CD14-positive monocyte (primary cell): ENCODE measurements at regions not wholly inside any gene's neighbourhood (a gene's known extent, or its start where the extent isn't known, plus 50 kb on each side); places are given as distances from the start of the nearest gene placed in this dataset.

ENCODE experiments used
- DNase-seq, 3 donors: peaks; one replicate each; pipeline ENCODE4 v3.0.0-alpha.2; 2011 to 2022
- H2AFZ ChIP-seq: 2 replicates; pipeline ENCODE4 v1.6.0; 2012; ENCODE audit warnings: mild to moderate bottlenecking, low read depth, low read length, inconsistent platforms; ENCODE audit not compliant: insufficient read depth, poor library complexity, severe bottlenecking
- H3K27ac ChIP-seq, 2 donors: 1 replicate in 1 of 2; 2 replicates in 1 of 2; pipeline ENCODE4 v1.5.1; 2012 to 2013; ENCODE audit warnings: low read length in 2 of 2, control low read depth in 1 of 2, inconsistent platforms in 1 of 2, low read depth in 1 of 2, mild to moderate bottlenecking in 1 of 2
- H3K27me3 ChIP-seq, 2 donors: one replicate each; pipeline versions ENCODE4 v1.6.0 to v1.6.1; 2011 to 2013; ENCODE audit warnings: low read length in 2 of 2; ENCODE audit not compliant: control insufficient read depth in 2 of 2, insufficient read depth in 2 of 2
- H3K36me3 ChIP-seq, 2 donors: replicated peaks in 1 of 2; 1 replicate in 1 of 2; 2 replicates in 1 of 2; pipeline versions ENCODE4 v1.5.1 to v1.6.1; 2012 to 2013; ENCODE audit warnings: low read length in 2 of 2, control low read depth in 1 of 2, inconsistent platforms in 1 of 2, mild to moderate bottlenecking in 1 of 2; ENCODE audit not compliant: insufficient read depth in 2 of 2, control insufficient read depth in 1 of 2
- H3K4me1 ChIP-seq, 2 donors: 1 replicate in 1 of 2; 2 replicates in 1 of 2; pipeline versions ENCODE4 v1.5.1 to v1.6.1; 2012 to 2013; ENCODE audit warnings: low read length in 2 of 2, control low read depth in 1 of 2, inconsistent platforms in 1 of 2, mild to moderate bottlenecking in 1 of 2, moderate library complexity in 1 of 2; ENCODE audit not compliant: insufficient read depth in 2 of 2, control insufficient read depth in 1 of 2
- H3K4me2 ChIP-seq: replicated peaks from 2 replicates; pipeline ENCODE3; 2012; ENCODE audit warnings: low read length, moderate library complexity, mild to moderate bottlenecking; ENCODE audit not compliant: poor library complexity, severe bottlenecking; ENCODE audit errors: extremely low read depth
- H3K4me3 ChIP-seq, 3 experiments: fragments of 200-600 bp in 1 of 3; sonication (generic) in 1 of 3; replicated peaks in 1 of 3; 1 replicate in 2 of 3; 2 replicates in 1 of 3; pipeline ENCODE4 v1.5.1; 2011 to 2013; ENCODE audit warnings: low read length in 3 of 3, mild to moderate bottlenecking in 3 of 3, control low read depth in 2 of 3, low read depth in 2 of 3, inconsistent platforms in 1 of 3, moderate library complexity in 1 of 3
- H3K79me2 ChIP-seq: 2 replicates; pipeline ENCODE4 v1.6.0; 2012; ENCODE audit warnings: mild to moderate bottlenecking, control low read depth, inconsistent platforms, low read length, moderate library complexity; ENCODE audit not compliant: insufficient read depth
- H3K9ac ChIP-seq: 2 replicates; pipeline ENCODE4 v1.6.0; 2017; ENCODE audit warnings: low read length, mild to moderate bottlenecking; ENCODE audit not compliant: insufficient read depth, poor library complexity, severe bottlenecking
- H3K9me3 ChIP-seq, 2 donors: replicated peaks in 1 of 2; 1 replicate in 1 of 2; 2 replicates in 1 of 2; pipeline versions ENCODE4 v1.5.1 to v1.6.1; 2012 to 2013; ENCODE audit warnings: low read length in 2 of 2, control low read depth in 1 of 2; ENCODE audit not compliant: control insufficient read depth in 1 of 2, insufficient read depth in 1 of 2
- H4K20me1 ChIP-seq: 2 replicates; pipeline ENCODE4 v1.6.0; 2012; ENCODE audit warnings: mild to moderate bottlenecking, low read length, control low read depth, moderate library complexity; ENCODE audit not compliant: insufficient read depth
- H3K27ac Mint-ChIP-seq, 7 donors: one replicate each; pipeline ENCODE4 v1.8.0; 2020; ENCODE audit warnings: mild to moderate bottlenecking in 7 of 7, mixed read lengths in 7 of 7, moderate library complexity in 6 of 7, inconsistent platforms in 2 of 7
- H3K27me3 Mint-ChIP-seq, 3 donors: one replicate each; pipeline ENCODE4 v1.8.0; 2021 to 2022; ENCODE audit warnings: low read depth in 3 of 3, mild to moderate bottlenecking in 3 of 3, mixed read lengths in 3 of 3, moderate library complexity in 3 of 3, inconsistent platforms in 1 of 3
- H3K36me3 Mint-ChIP-seq, 2 donors: one replicate each; pipeline ENCODE4 v1.8.0; 2020; ENCODE audit warnings: mixed read lengths in 2 of 2, inconsistent platforms in 1 of 2, mild to moderate bottlenecking in 1 of 2
- H3K4me1 Mint-ChIP-seq: one replicate; pipeline ENCODE4 v1.8.0; 2020; ENCODE audit warnings: mild to moderate bottlenecking, mixed read lengths
- H3K4me3 Mint-ChIP-seq, 2 donors: one replicate each; pipeline ENCODE4 v1.8.0; 2020; ENCODE audit warnings: mild to moderate bottlenecking in 2 of 2, mixed read lengths in 2 of 2, moderate library complexity in 1 of 2
- H3K9me3 Mint-ChIP-seq, 7 donors: one replicate each; pipeline ENCODE4 v1.8.0; 2020 to 2022; ENCODE audit warnings: mixed read lengths in 7 of 7, mild to moderate bottlenecking in 6 of 7, moderate library complexity in 6 of 7, inconsistent platforms in 2 of 7
- CTCF ChIP-seq: fragments of 200-600 bp; IDR thresholded peaks from one replicate; pipeline ENCODE4 v1.8.0; 2022; ENCODE audit warnings: antibody characterized with exemption, mild to moderate bottlenecking
- WGBS: methylation state at CpG from one replicate; pipeline ENCODE4 v1.1.5; 2013; ENCODE audit warnings: missing lambda C conversion rate; ENCODE audit not compliant: insufficient coverage; 5-methylcytosine and 5-hydroxymethylcytosine counted together
- intact Hi-C, 2 donors: fragments of 100-400 bp; cut with micrococcal nuclease; formaldehyde crosslinking; loops; one replicate each; pipeline versions ENCODE4 v1.15.0 to v1.15.1; 2023

- no peaks in the 10 kb centered on the region for H3K79me2 ChIP-seq
- DNase-seq, result no peak
- H3K9me3 ChIP-seq, result no peaks in the 10 kb centered on the region
- no peak overlapping the region for H3K4me3 Mint-ChIP-seq
- no peaks in the 10 kb centered on the region for H3K27me3 ChIP-seq
- H3K27ac ChIP-seq, result no peak overlapping the region
- no peak for TF ChIP-seq CTCF
- H3K27ac Mint-ChIP-seq, result no peak overlapping the region
- H3K36me3 Mint-ChIP-seq, result no peaks in the 10 kb centered on the region
- H3K9ac ChIP-seq, result no peak overlapping the region
- peaks cover 2 to 7% (median 5%) of the 10 kb centered on the region in 3 donors for H3K27me3 Mint-ChIP-seq
- no CpG with 5 or more reads among the region's 2 CpGs for WGBS
- no peaks in the 10 kb centered on the region for H3K4me1 ChIP-seq
- H3K4me3 ChIP-seq, result no peak overlapping the region
- peaks cover 0 to 4% (median 0%) of the 10 kb centered on the region in 7 donors for H3K9me3 Mint-ChIP-seq
- no peak overlapping the region for H2AFZ ChIP-seq
- intact Hi-C loops, result no loop called here
- H3K4me2 ChIP-seq, result no peak overlapping the region
- H3K4me1 Mint-ChIP-seq, result no peaks in the 10 kb centered on the region
- no peaks in the 10 kb centered on the region for H4K20me1 ChIP-seq
- H3K36me3 ChIP-seq, result no peaks in the 10 kb centered on the region
Observed at GRCh38 chrX:10743476-10743875, 123.1 kb upstream of the MID1 start.

DNA sequence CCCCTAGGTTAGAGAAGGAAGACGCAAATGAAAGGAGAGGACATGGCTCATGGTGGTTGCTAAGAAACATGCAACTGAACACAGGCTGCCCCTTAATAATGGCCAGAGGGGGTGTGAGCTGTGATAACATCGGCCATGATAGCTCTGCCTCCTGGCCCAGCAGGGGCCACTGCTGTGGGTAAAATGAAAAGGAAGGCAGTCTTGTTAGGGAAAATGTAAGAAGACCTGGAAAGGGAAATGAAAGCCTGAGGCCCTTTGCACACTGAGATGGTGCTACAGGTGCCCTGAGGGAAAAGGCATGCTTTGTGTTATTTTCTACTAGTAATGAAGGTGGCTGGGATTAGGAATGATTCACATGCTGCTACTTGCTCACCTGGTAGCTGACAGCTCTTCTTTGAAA, 123.6 kb upstream of the MID1 start:
- intact Hi-C loops, result no loop called here
- H3K79me2 ChIP-seq, result no peaks in the 10 kb centered on the region
- H3K27me3 ChIP-seq, result no peaks in the 10 kb centered on the region
- no peak overlapping the region for H3K9ac ChIP-seq
- no peaks in the 10 kb centered on the region for H4K20me1 ChIP-seq
- no peak overlapping the region for H3K27ac ChIP-seq
- no peak for DNase-seq
- no peak for TF ChIP-seq CTCF
- H3K27ac Mint-ChIP-seq, result no peak overlapping the region
- peaks cover 0 to 4% (median 0%) of the 10 kb centered on the region in 7 donors for H3K9me3 Mint-ChIP-seq
- H3K36me3 ChIP-seq, result no peaks in the 10 kb centered on the region
- H2AFZ ChIP-seq, result no peak overlapping the region
- H3K27me3 Mint-ChIP-seq, result peaks cover 2 to 9% (median 5%) of the 10 kb centered on the region in 3 donors
- H3K4me1 ChIP-seq, result no peaks in the 10 kb centered on the region
- 75% methylated on average over 1 of the region's 2 CpGs for WGBS
- no peak overlapping the region for H3K4me2 ChIP-seq
- no peaks in the 10 kb centered on the region for H3K4me1 Mint-ChIP-seq
- no peaks in the 10 kb centered on the region for H3K36me3 Mint-ChIP-seq
- H3K4me3 Mint-ChIP-seq, result no peak overlapping the region
- H3K4me3 ChIP-seq, result no peak overlapping the region
- no peaks in the 10 kb centered on the region for H3K9me3 ChIP-seq
